Endothelial cell of umbilical vein (primary cell): ENCODE measurements at regions not wholly inside any gene's neighbourhood (a gene's known extent, or its start where the extent isn't known, plus 50 kb on each side); places are given as distances from the start of the nearest gene placed in this dataset.

Experiments
- BruUV-seq: library from RNA; stranded (reverse); fragments of 400-500 nt; replicated peaks from 2 replicates; lab custom pipeline; 2021; lab: Mats Ljungman, UMichigan
- CTCF ChIA-PET: fragments of 300-600, 350-600 bp; sonication (Branson Sonifier 250); formaldehyde crosslinking; loops from one replicate; lab custom pipeline; 2021; ENCODE audit warnings: antibody characterized with exemption, inconsistent platforms; lab: Charles Lee
- POLR2A ChIA-PET: fragments of 300-600, 350-600 bp; sonication (Branson Sonifier 250); formaldehyde crosslinking; loops from one replicate; lab custom pipeline; 2021; ENCODE audit warnings: antibody characterized with exemption, inconsistent platforms; lab: Charles Lee
- DNase-seq: peaks from one replicate; pipeline ENCODE4 v3.0.0-alpha.2; 2011; ENCODE audit warnings: low read depth, low spot score
- FAIRE-seq: peaks from 2 replicates; lab custom pipeline; 2011; peaks lifted over from hg19 to GRCh38; lab: Jason Lieb, UNC
- H2AFZ ChIP-seq: 2 replicates; pipeline ENCODE4 v1.6.0; 2012; ENCODE audit warnings: low read depth, low read length, control low read depth, inconsistent platforms
- H3K27ac ChIP-seq: 2 replicates; pipeline ENCODE4 v1.5.1; 2011; ENCODE audit warnings: low read depth, mild to moderate bottlenecking, control low read depth, low read length, moderate library complexity; ENCODE audit not compliant: insufficient read depth
- H3K27me3 ChIP-seq, 2 experiments: 2 replicates each; pipeline versions ENCODE4 v1.6.0 to v1.6.1; 2011; ENCODE audit warnings: low read length in 2 of 2, mixed read lengths in 1 of 2; ENCODE audit not compliant: control insufficient read depth in 2 of 2, insufficient read depth in 2 of 2
- H3K36me3 ChIP-seq, 2 experiments: 2 replicates in 1 of 2; 3 replicates in 1 of 2; pipeline ENCODE4 v1.5.1; 2011; ENCODE audit warnings: low read length in 2 of 2, mild to moderate bottlenecking in 1 of 2, moderate library complexity in 1 of 2; ENCODE audit not compliant: control insufficient read depth in 2 of 2, insufficient read depth in 2 of 2; ENCODE audit errors: extremely low read depth in 1 of 2
- H3K4me1 ChIP-seq: 3 replicates; pipeline ENCODE4 v1.5.1; 2011; ENCODE audit warnings: mild to moderate bottlenecking, low read length; ENCODE audit not compliant: control insufficient read depth, insufficient read depth; ENCODE audit errors: extremely low read depth
- H3K4me2 ChIP-seq: 2 replicates; pipeline ENCODE4 v1.6.1; 2011; ENCODE audit warnings: low read length, control low read depth, mixed read lengths; ENCODE audit not compliant: insufficient read depth
- H3K4me3 ChIP-seq, 3 experiments: fragments of 200-600 bp in 1 of 3; sonication (generic), shearing (Covaris generic) in 1 of 3; replicated peaks in 1 of 3; 2 replicates each; pipeline ENCODE4 v1.5.1; 2011 to 2016; ENCODE audit warnings: control low read depth in 3 of 3, low read length in 3 of 3, mild to moderate bottlenecking in 2 of 3, inconsistent platforms in 1 of 3, low read depth in 1 of 3, moderate library complexity in 1 of 3; ENCODE audit not compliant: insufficient read depth in 1 of 3
- H3K79me2 ChIP-seq: 2 replicates; pipeline ENCODE4 v1.6.0; 2012; ENCODE audit warnings: low read length, inconsistent platforms; ENCODE audit not compliant: control insufficient read depth, insufficient read depth
- H3K9ac ChIP-seq: replicated peaks from 2 replicates; pipeline ENCODE3; 2011; ENCODE audit warnings: low read length, control low read depth; ENCODE audit not compliant: insufficient read depth; ENCODE audit errors: extremely low read depth
- H3K9me1 ChIP-seq: replicated peaks from 3 replicates; pipeline ENCODE4 v1.6.0; 2011; ENCODE audit warnings: mild to moderate bottlenecking, low read length; ENCODE audit not compliant: control insufficient read depth, insufficient read depth; ENCODE audit errors: extremely low read depth
- H3K9me3 ChIP-seq: replicated peaks from 2 replicates; pipeline ENCODE4 v1.5.1; 2012; ENCODE audit warnings: low read length, inconsistent platforms; ENCODE audit not compliant: control insufficient read depth, insufficient read depth
- H4K20me1 ChIP-seq: replicated peaks from 2 replicates; pipeline ENCODE3; 2011; ENCODE audit warnings: mild to moderate bottlenecking, low read length; ENCODE audit not compliant: control insufficient read depth, insufficient read depth; ENCODE audit errors: extremely low read depth
- CTCF ChIP-seq, 2 donors: IDR thresholded peaks; 1 replicate in 1 of 2; 2 replicates in 1 of 2; pipeline ENCODE4 v1.5.1; 2011; ENCODE audit warnings: low read length in 2 of 2, mild to moderate bottlenecking in 2 of 2, moderate library complexity in 2 of 2, control low read depth in 1 of 2, inconsistent platforms in 1 of 2, low read depth in 1 of 2; ENCODE audit not compliant: insufficient read depth in 1 of 2; ENCODE audit errors: extremely low read depth in 1 of 2
- EZH2 ChIP-seq: IDR thresholded peaks from 2 replicates; pipeline ENCODE4 v1.6.1; 2012; ENCODE audit warnings: borderline replicate concordance, low read depth, mild to moderate bottlenecking, moderate library complexity, low read length, inconsistent platforms; ENCODE audit not compliant: severe bottlenecking
- FOS ChIP-seq: IDR thresholded peaks from 2 replicates; pipeline ENCODE4 v1.6.1; 2011; ENCODE audit warnings: mild to moderate bottlenecking, low read length, moderate library complexity, borderline replicate concordance; ENCODE audit not compliant: insufficient read depth
- GATA2 ChIP-seq: IDR thresholded peaks from 2 replicates; pipeline ENCODE4 v1.7.0; 2011; ENCODE audit warnings: low read depth, mild to moderate bottlenecking, moderate library complexity, mixed read lengths, low read length; ENCODE audit not compliant: insufficient read length, insufficient read depth
- JUN ChIP-seq: IDR thresholded peaks from 2 replicates; pipeline ENCODE4 v1.6.1; 2011; ENCODE audit warnings: borderline replicate concordance, low read depth; ENCODE audit not compliant: insufficient read length, insufficient read depth
- MAX ChIP-seq: IDR thresholded peaks from 2 replicates; pipeline ENCODE4 v1.6.1; 2011; ENCODE audit not compliant: insufficient read depth, insufficient read length
- MYC ChIP-seq: IDR thresholded peaks from one replicate; pipeline ENCODE4 v1.6.1; 2011; ENCODE audit warnings: mild to moderate bottlenecking, low read depth, low read length
- POLR2A ChIP-seq: IDR thresholded peaks from 2 replicates; pipeline ENCODE4 v1.6.1; 2012; ENCODE audit warnings: low read depth, mild to moderate bottlenecking, control low read depth, low read length
- POLR2AphosphoS5 ChIP-seq: IDR thresholded peaks from 2 replicates; pipeline ENCODE4 v1.6.1; 2012; ENCODE audit warnings: low read depth, mild to moderate bottlenecking, control low read depth, low read length, moderate library complexity; ENCODE audit not compliant: insufficient read depth
- dilution Hi-C: fragments of 300-500 bp; cut with MboI; formaldehyde crosslinking; loops from one replicate; pipeline ENCODE4 v1.15.0; 2019; ENCODE audit warnings: low sequenced_read_pairs; ENCODE audit not compliant: extremely low pct_ligation_motif_present
- intact Hi-C: fragments of 100-400 bp; cut with micrococcal nuclease; formaldehyde crosslinking; loops from one replicate; pipeline ENCODE4 v1.10.0; 2022

- no peaks in the 10 kb centered on the region for H3K36me3 ChIP-seq
- no peak overlapping the region for H3K4me2 ChIP-seq
- H3K4me1 ChIP-seq: no peaks in the 10 kb centered on the region
- no peak overlapping the region for H2AFZ ChIP-seq
- intact Hi-C loops: no loop called here
- H3K27ac ChIP-seq: no peak overlapping the region
- POLR2A ChIA-PET: no interaction called here
- TF ChIP-seq POLR2A (no peak), MAX (no peak), FOS (no peak), CTCF (IDR thresholded peaks at IDR 0.05; ENCODE audit: extremely low read depth in 1 of 2, insufficient read depth in 1 of 2, low read depth in 1 of 2, low read length in 2 of 2) (no peak), JUN (no peak), GATA2 (no peak), MYC (no peak), EZH2 (no peak), POLR2AphosphoS5 (no peak)
- BruUV-seq: no TSS peak
- no peak overlapping the region for H3K4me3 ChIP-seq
- no peaks in the 10 kb centered on the region for H3K9me1 ChIP-seq
- H3K79me2 ChIP-seq: no peaks in the 10 kb centered on the region
- no peak for FAIRE-seq
- H3K27me3 ChIP-seq: no peaks in the 10 kb centered on the region
- H3K9ac ChIP-seq: no peak overlapping the region
- H4K20me1 ChIP-seq: no peaks in the 10 kb centered on the region
- no peaks in the 10 kb centered on the region for H3K9me3 ChIP-seq
- CTCF ChIA-PET: no interaction called here
- dilution Hi-C loops: no loop called here
- DNase-seq: no peak
Measured at GRCh38 chr12:60162988-60163720, 567.3 kb downstream of the SLC16A7 start.
